ENCODE measurements at regions not wholly inside any gene's neighbourhood (a gene's known extent, or its start where the extent isn't known, plus 50 kb on each side); places are given as distances from the start of the nearest gene placed in this dataset.
"Not testable (repeated sequence)": the region's sequence is repeated elsewhere in the genome, so short reads cannot be mapped to it uniquely, and the experiment has no call there.

DNA sequence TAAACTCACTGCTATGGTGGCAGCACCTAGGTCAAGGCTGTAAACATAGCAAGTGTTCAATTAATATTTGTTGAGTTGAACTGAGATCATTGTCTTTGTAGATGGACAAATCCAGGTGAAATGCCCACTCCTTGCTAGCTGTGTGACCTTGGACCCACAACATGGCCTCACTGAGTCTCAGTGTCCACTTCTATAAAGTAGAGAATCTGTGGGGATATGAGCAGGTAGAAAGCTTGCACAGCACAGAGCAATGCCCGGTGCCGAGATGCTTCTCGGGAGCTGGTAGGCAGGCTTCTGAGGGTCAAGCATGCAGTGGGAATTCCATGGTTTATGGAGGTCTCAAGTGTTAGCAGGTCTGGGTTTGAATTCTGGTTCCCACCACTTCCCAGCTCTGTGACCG is 97.9 kb upstream of the SYT13 start:
- H3K4me1 ChIP-seq (ENCODE audit: insufficient read depth, low read length) = no peaks in the 10 kb centered on the region
- 96% methylated on average over 4 of the region's 4 CpGs for WGBS
- H3K27me3 ChIP-seq (ENCODE audit: insufficient read depth, low read length) = no peaks in the 10 kb centered on the region
- H3K4me3 ChIP-seq (ENCODE audit: low read length) = no peak overlapping the region
- no peaks in the 10 kb centered on the region for H3K9me3 ChIP-seq (ENCODE audit: insufficient read depth, low read depth, low read length)
- no peaks in the 10 kb centered on the region for H3K36me3 ChIP-seq (ENCODE audit: insufficient read depth, low read length)
- no peak overlapping the region for H3K27ac ChIP-seq (ENCODE audit: low read depth, low read length)
- H3K9ac ChIP-seq (ENCODE audit: low read depth, low read length) = no peak overlapping the region

DNA sequence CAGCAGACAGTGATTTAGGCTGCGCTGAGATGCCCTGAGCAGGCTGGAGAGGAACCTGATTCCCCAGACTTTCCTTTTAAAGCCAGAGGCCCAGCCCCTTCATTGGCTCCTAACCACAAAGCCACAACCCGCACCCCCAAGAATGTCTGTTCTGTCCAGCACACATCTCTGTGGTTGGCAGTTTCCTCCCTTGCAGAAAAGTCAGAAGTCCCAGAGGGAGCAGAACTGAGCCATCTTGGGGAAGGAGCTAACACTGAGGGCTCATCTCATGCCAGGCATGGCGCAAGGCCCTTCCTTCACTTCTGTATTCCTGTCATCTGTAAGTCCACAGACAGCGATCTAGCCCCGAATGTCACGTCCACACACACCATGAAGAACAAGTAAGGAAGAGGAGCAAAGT is 97.1 kb upstream of the SYT13 start:
- Histone ChIP-seq H3K27me3 (ENCODE audit: insufficient read depth, low read length) (no peaks in the 10 kb centered on the region), H3K9ac (ENCODE audit: low read depth, low read length) (no peak overlapping the region), H3K36me3 (ENCODE audit: insufficient read depth, low read length) (no peaks in the 10 kb centered on the region), H3K4me3 (ENCODE audit: low read length) (no peak overlapping the region), H3K27ac (ENCODE audit: low read depth, low read length) (no peak overlapping the region), H3K4me1 (ENCODE audit: insufficient read depth, low read length) (no peaks in the 10 kb centered on the region), H3K9me3 (ENCODE audit: insufficient read depth, low read depth, low read length) (no peaks in the 10 kb centered on the region)
- WGBS = 92% methylated on average over 6 of the region's 6 CpGs

DNA sequence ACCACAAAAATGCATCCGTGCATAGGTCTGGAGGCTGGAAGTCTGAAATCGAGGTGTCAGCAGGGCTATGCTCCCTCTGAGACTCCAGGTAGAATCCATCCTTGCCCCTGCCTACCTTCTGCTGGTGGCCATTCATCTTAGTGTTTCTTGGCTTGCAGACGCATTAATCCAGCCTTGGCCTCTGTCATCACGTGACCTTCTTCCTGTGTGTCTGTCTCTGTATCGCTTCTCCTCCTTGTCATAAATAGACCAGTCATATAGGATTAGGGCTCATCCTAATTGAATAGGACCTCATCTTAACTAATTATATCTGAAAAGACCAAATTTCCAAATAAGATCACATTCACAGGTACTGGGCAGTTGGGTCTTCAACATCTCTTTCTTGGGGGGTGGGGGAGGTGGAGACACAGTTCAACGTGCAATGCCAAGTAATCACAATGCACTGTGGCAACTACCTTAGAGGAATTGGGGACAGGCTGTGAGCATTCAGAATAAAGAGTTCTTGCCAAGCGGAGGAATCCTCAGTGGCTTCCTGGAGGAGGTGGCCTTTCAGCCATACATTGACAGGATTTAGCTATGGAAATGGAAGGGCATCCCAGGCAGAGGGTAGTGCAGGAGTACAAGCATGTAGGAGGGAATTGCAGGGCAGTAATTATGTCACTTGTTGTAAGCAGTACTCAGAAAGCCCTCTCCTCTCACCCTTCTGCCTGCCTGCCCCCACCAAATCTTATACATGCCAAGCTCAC is 96.2 kb upstream of the SYT13 start:
- WGBS = 90% methylated on average over 7 of the region's 7 CpGs
- no peak overlapping the region for H3K9ac ChIP-seq (ENCODE audit: low read depth, low read length)

DNA sequence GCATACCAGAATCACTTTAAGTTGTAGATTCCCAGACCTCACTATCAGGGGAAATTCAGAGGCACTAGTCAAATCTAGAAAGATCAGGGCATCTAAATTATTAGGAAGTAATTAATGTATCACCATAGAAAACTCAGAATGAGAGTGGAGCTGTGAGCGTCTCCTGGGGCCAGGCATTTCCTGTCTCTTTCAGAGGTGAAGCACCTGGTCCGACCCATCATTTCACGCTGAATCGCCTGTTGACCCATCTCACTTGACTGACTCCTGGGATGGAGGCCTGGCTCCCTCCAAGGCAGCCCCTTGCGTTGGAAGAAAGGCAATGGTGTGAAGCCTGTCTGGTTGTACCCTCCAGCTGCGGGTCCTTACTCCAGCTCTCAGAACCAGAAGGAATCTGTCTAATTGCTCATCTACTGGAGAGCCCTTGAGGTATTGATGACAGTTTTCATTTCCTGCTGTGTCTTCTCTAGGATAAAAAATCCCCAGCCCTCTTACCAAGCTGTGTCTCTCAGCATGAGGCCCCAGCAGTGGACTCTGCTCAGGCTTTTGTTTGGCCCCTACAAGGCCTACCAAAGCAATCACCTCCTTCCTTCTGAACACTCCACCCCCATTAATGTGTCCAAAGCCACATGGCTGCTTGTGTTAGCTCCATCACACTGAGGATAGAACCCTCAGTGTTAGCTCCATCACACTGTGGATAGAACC is 93.2 kb upstream of the SYT13 start:
- H3K27me3 ChIP-seq (ENCODE audit: insufficient read depth, low read length) = no peaks in the 10 kb centered on the region
- no peak overlapping the region for H3K27ac ChIP-seq (ENCODE audit: low read depth, low read length)
- no peak overlapping the region for H3K9ac ChIP-seq (ENCODE audit: low read depth, low read length)
- no peaks in the 10 kb centered on the region for H3K9me3 ChIP-seq (ENCODE audit: insufficient read depth, low read depth, low read length)
- no peaks in the 10 kb centered on the region for H3K36me3 ChIP-seq (ENCODE audit: insufficient read depth, low read length)
- H3K4me3 ChIP-seq (ENCODE audit: low read length) = no peak overlapping the region
- no peaks in the 10 kb centered on the region for H3K4me1 ChIP-seq (ENCODE audit: insufficient read depth, low read length)
- 87% methylated on average over 6 of the region's 6 CpGs for WGBS

More for the DNA sequence above, 96.2 kb upstream of the SYT13 start:
- Histone ChIP-seq H3K4me1 (ENCODE audit: insufficient read depth, low read length) (no peaks in the 10 kb centered on the region), H3K36me3 (ENCODE audit: insufficient read depth, low read length) (no peaks in the 10 kb centered on the region), H3K27me3 (ENCODE audit: insufficient read depth, low read length) (no peaks in the 10 kb centered on the region), H3K9me3 (ENCODE audit: insufficient read depth, low read depth, low read length) (no peaks in the 10 kb centered on the region), H3K4me3 (ENCODE audit: low read length) (no peak overlapping the region), H3K27ac (ENCODE audit: low read depth, low read length) (no peak overlapping the region)

DNA sequence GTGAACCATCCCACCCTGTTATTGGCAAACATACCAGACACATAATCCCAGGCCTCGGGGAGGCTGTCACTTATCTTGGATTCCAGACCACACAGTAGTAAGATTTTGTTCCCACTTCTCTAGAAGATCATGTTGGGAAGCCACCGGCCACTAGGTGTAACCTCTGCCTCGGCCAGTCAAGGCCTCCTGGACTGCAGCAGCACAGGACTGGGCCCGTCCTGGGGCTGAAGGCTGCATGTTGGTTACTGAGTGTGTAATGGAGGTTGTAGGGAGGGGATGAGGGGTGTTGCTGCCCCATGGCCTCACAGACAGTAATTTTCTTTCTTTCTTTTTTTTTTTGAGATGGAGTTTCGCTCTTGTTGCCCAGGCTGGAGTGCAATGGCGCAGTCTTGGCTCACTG is 92.4 kb upstream of the SYT13 start:
- H3K4me3 ChIP-seq (ENCODE audit: low read length) = no peak overlapping the region
- no peaks in the 10 kb centered on the region for H3K36me3 ChIP-seq (ENCODE audit: insufficient read depth, low read length)
- no peaks in the 10 kb centered on the region for H3K27me3 ChIP-seq (ENCODE audit: insufficient read depth, low read length)
- H3K9me3 ChIP-seq (ENCODE audit: insufficient read depth, low read depth, low read length) = no peaks in the 10 kb centered on the region
- no peak overlapping the region for H3K9ac ChIP-seq (ENCODE audit: low read depth, low read length)
- H3K27ac ChIP-seq (ENCODE audit: low read depth, low read length) = no peak overlapping the region
- WGBS = 96% methylated on average over 6 of the region's 6 CpGs
- no peaks in the 10 kb centered on the region for H3K4me1 ChIP-seq (ENCODE audit: insufficient read depth, low read length)

DNA sequence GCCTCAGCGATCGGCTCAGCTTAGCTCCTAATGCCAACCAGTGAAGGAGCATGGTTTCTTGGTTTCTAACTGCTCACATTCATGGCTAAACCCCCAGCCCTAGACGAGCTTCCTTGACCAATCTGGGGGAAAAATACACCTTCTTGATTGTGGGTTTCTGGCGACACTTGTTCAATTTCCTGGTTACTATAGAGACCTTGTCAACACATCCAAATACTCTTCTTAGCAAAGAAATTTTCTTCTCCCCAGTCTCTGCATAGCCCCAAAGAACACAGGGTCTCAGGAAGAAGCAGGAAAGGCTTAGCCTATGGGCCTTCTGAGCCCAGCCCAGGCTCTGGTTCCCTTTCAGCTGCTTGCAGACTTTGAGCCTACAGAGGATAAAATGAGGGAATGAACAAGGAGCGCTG is 88.5 kb upstream of the SYT13 start:
- Histone ChIP-seq H3K9ac (ENCODE audit: low read depth, low read length) (no peak overlapping the region), H3K4me1 (ENCODE audit: insufficient read depth, low read length) (peaks cover 6% of the 10 kb centered on the region; the same call in 1 of the 2 replicates), H3K9me3 (ENCODE audit: insufficient read depth, low read depth, low read length) (no peaks in the 10 kb centered on the region), H3K27me3 (ENCODE audit: insufficient read depth, low read length) (peaks cover 5% of the 10 kb centered on the region), H3K4me3 (ENCODE audit: low read length) (no peak overlapping the region), H3K36me3 (ENCODE audit: insufficient read depth, low read length) (no peaks in the 10 kb centered on the region), H3K27ac (ENCODE audit: low read depth, low read length) (no peak overlapping the region)
- 85% methylated on average over 5 of the region's 5 CpGs for WGBS

DNA sequence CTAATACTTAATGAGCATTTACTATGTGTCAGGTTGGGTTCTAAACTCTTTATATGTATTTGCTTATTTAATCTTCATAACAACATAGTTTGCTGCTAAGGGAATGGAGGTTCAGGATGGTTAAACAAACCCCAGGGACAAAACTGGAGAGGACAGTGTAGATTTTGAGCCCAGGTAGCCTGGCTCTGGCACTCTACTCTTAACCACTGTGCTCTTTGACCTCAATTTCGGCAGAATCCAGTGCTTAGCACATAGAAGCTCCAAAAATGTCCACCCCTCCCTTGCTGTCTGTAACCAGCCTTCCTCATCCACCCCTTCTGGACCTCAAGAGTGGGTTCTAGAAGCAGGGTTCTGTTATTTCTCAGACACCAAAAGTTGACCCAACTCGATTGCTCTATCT is 88.0 kb upstream of the SYT13 start:
- Histone ChIP-seq H3K4me3 (ENCODE audit: low read length) (no peak overlapping the region), H3K9ac (ENCODE audit: low read depth, low read length) (no peak overlapping the region), H3K27ac (ENCODE audit: low read depth, low read length) (no peak overlapping the region), H3K27me3 (ENCODE audit: insufficient read depth, low read length) (peaks cover 10% of the 10 kb centered on the region), H3K9me3 (ENCODE audit: insufficient read depth, low read depth, low read length) (no peaks in the 10 kb centered on the region), H3K36me3 (ENCODE audit: insufficient read depth, low read length) (no peaks in the 10 kb centered on the region), H3K4me1 (ENCODE audit: insufficient read depth, low read length) (peaks cover 10% of the 10 kb centered on the region; the same call in 1 of the 2 replicates)
- WGBS = 92% methylated on average over 2 of the region's 2 CpGs

DNA sequence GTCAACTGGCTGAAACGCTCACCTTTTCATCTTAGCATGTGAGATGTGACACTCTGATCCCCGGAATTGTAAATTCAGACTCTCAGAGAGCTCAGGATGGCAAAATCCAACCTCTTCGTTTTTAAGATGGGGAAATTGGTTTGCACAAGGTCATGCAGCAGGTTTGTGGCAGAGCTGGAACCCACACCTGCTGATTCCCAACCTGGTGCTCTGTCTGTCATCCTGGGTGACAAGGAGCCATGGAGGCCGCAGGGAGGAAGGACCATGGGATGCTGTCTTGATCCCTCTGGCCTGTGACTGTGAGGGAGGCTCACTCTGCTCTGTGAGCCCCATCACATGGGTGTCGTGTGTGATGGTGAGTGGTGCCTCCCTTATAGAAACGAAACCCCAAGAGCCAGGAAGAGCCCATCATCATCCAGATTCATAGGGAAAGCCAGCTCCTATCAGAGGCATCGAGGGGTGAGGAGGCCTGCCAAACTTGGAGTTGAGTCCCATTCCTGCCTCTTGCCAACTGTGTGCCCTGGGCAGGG is 87.4 kb upstream of the SYT13 start:
- Histone ChIP-seq H3K27ac (ENCODE audit: low read depth, low read length) (no peak overlapping the region), H3K4me1 (ENCODE audit: insufficient read depth, low read length) (peaks cover 10% of the 10 kb centered on the region; the same call in 1 of the 2 replicates), H3K9me3 (ENCODE audit: insufficient read depth, low read depth, low read length) (no peaks in the 10 kb centered on the region), H3K4me3 (ENCODE audit: low read length) (no peak overlapping the region), H3K36me3 (ENCODE audit: insufficient read depth, low read length) (no peaks in the 10 kb centered on the region), H3K27me3 (ENCODE audit: insufficient read depth, low read length) (peaks cover 10% of the 10 kb centered on the region), H3K9ac (ENCODE audit: low read depth, low read length) (no peak overlapping the region)
- 90% methylated on average over 7 of the region's 7 CpGs for WGBS

DNA sequence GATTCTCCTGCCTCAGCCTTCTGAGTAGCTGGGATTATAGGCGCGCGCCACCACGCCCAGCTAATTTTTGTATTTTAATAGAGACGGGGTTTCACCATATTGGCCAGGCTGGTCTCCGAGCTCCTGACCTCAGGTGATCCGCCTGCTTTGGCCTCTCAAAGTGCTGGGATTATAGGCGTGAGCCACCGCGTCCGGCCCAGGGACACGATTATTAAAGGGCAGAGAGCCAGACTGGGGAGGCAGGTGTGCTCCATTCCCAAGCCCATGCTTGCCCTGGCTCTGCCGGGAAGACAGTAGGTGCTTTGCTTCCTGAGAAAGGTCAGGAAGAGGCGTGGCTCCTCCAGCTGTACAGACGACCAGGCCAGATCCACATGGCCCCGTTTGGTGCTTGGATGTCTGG is 86.3 kb upstream of the SYT13 start:
- H3K4me1 ChIP-seq (ENCODE audit: insufficient read depth, low read length) = peaks cover 10% of the 10 kb centered on the region; the same call in 1 of the 2 replicates
- not testable (repeated sequence) for H3K4me3 ChIP-seq (ENCODE audit: low read length); H3K9ac ChIP-seq (ENCODE audit: low read depth, low read length); H3K27ac ChIP-seq (ENCODE audit: low read depth, low read length); H3K36me3 ChIP-seq (ENCODE audit: insufficient read depth, low read length); H3K9me3 ChIP-seq (ENCODE audit: insufficient read depth, low read depth, low read length)
- 89% methylated on average over 16 of the region's 16 CpGs for WGBS
- peaks cover 10% of the 10 kb centered on the region for H3K27me3 ChIP-seq (ENCODE audit: insufficient read depth, low read length)

DNA sequence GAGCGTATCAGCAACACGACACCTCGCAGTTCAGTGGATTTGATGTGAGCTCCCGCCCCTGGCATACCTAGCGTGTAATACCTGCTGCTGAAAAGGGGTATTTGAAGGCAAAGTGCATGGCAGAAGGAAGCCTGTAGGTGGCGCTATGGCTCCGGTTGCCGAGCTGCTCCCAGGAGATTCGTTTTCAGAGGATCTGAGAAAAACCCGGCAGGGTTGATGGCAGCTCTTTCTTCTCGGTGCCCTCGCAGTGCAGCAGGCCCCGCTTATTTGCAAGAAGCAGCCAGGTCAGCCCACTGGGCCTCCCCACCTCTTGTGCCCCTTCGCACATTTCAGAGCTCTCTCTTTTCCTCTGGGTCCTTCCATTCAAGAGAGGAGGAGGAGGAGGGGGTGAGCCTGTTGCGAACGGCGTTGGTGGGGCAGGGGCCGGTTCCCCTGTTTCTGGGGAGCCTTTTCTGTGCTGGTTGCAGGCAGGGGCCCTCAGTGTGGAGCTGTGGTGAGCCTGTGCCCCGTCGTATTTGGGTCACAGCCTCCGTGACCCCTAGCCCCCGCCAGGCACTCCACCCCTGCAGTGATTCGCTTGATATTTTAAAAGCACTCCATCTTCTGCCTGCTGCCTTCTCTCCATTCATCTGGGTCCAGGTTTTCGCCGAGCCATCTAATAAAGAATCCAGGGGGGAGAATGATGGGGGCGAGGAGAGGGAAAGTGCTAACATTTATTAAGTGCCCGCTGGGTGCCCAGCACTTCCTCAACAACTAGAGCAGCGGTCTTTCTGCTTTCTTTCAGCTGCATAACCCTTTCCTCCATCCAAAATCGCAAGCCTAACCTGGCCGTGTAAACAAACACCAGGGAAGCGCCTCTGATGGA is 85.3 kb upstream of the SYT13 start:
- Histone ChIP-seq H3K36me3 (ENCODE audit: insufficient read depth, low read length) (no peaks in the 10 kb centered on the region), H3K9ac (ENCODE audit: low read depth, low read length) (0 out of 2 replicates have a peak overlapping the region, but pooled peaks have one; percentile 10), H3K27me3 (ENCODE audit: insufficient read depth, low read length) (peaks cover 10% of the 10 kb centered on the region), H3K9me3 (ENCODE audit: insufficient read depth, low read depth, low read length) (no peaks in the 10 kb centered on the region), H3K27ac (ENCODE audit: low read depth, low read length) (no peak overlapping the region), H3K4me1 (ENCODE audit: insufficient read depth, low read length) (peaks cover 18% of the 10 kb centered on the region; the same call in 1 of the 2 replicates), H3K4me3 (ENCODE audit: low read length) (peak overlapping the region; percentile 47)
- WGBS = 13% methylated on average over 27 of the region's 31 CpGs

DNA sequence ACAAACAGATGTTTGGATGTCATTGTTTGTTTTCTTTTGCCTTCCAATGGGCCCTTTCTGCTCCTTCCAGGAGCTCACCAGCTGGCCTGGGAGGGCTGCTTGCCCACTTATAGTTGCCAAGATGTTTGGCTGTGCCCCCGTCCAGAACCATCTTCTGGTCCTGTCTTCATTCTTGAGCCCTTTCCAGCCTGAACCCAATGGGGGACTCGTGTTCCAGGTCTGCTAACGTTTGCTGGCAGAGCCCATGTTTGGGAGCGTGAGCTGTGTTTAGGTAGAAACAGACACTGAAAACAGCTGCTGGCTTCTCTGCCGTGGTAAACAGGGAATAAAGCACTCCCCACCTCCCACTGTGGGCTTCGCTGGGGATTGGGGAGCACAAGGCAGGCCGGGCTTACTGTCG is 83.2 kb upstream of the SYT13 start:
- no peaks in the 10 kb centered on the region for H3K36me3 ChIP-seq (ENCODE audit: insufficient read depth, low read length)
- 67% methylated on average over 8 of the region's 8 CpGs for WGBS
- H3K27me3 ChIP-seq (ENCODE audit: insufficient read depth, low read length) = peaks cover 10% of the 10 kb centered on the region
- no peak overlapping the region for H3K27ac ChIP-seq (ENCODE audit: low read depth, low read length)
- no peak overlapping the region for H3K9ac ChIP-seq (ENCODE audit: low read depth, low read length)
- no peaks in the 10 kb centered on the region for H3K9me3 ChIP-seq (ENCODE audit: insufficient read depth, low read depth, low read length)
- H3K4me3 ChIP-seq (ENCODE audit: low read length) = no peak overlapping the region
- H3K4me1 ChIP-seq (ENCODE audit: insufficient read depth, low read length) = peaks cover 18% of the 10 kb centered on the region; the same call in 1 of the 2 replicates

Measured in HUES64 (cell line).